ENCODE measurements at regions not wholly inside any gene's neighbourhood (a gene's known extent, or its start where the extent isn't known, plus 50 kb on each side); places are given as distances from the start of the nearest gene placed in this dataset.
"Not testable (repeated sequence)": the region's sequence is repeated elsewhere in the genome, so short reads cannot be mapped to it uniquely, and the experiment has no call there.

DNA sequence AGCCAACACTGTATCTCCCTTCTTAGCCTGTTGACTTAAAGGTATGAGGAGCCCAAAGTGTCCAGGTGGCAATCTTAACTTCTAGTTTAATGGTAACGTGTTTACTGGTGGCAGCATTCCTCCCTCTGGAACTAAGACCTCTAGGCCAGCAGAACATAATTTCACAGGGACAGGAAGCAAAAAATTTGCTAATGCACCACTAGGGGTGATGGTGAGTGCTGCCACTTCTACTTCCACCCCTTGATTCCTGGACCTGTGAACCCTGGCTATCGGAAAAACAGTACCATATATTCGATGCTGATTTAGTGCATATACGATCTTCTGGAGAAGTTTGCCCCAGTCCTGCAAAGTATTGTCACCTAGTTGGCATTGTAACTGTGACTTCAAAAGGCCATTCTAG, 743.2 kb upstream of the RGMB start:
- H3K9me3 ChIP-seq (ENCODE audit: control insufficient read depth, insufficient read depth, low read length); H2AFZ ChIP-seq (replicated peaks; ENCODE audit: low read length, poor library complexity); H4K5ac ChIP-seq (ENCODE audit: low read depth, low read length); H2AK5ac ChIP-seq (ENCODE audit: low read depth, low read length); H2AK9ac ChIP-seq (replicated peaks; ENCODE audit: low read depth, low read length, poor library complexity); BruUV-seq (replicated peaks); H4K8ac ChIP-seq (ENCODE audit: low read depth in 2 of 2, low read length in 2 of 2); POLR2A ChIA-PET (ENCODE audit: unreplicated experiment); H2BK15ac ChIP-seq (ENCODE audit: low read depth, low read length); CTCF ChIA-PET; H3K4me1 ChIP-seq (ENCODE audit: control insufficient read depth, insufficient read depth, low read length); H3K4me3 ChIP-seq (ENCODE audit: insufficient read depth, low read depth, low read length); ATAC-seq (ENCODE audit: low read depth); H3K23ac ChIP-seq (ENCODE audit: low read depth, low read length); intact Hi-C loops (cut with micrococcal nuclease); H3K4ac ChIP-seq (ENCODE audit: low read depth, low read length); H3K56ac ChIP-seq (ENCODE audit: extremely low read depth, insufficient read depth, low read length); H4K20me1 ChIP-seq (ENCODE audit: insufficient read depth, low read length); H2BK20ac ChIP-seq (ENCODE audit: low read depth, low read length); in situ Hi-C loops (cut with MboI; ENCODE audit: low sequenced_read_pairs); H3K79me1 ChIP-seq (ENCODE audit: low read depth in 1 of 2, low read length in 2 of 2); DNase-seq; H3K9ac ChIP-seq (ENCODE audit: low read depth, low read length); H3K36me3 ChIP-seq (ENCODE audit: control insufficient read depth, insufficient read depth, low read length); H3K4me2 ChIP-seq (ENCODE audit: low read depth, low read length); H4K91ac ChIP-seq (ENCODE audit: insufficient read depth, low read depth, low read length); H3K27ac ChIP-seq (ENCODE audit: insufficient read depth, low read length); H3K27me3 ChIP-seq (ENCODE audit: control insufficient read depth, insufficient read depth, low read length); H2BK5ac ChIP-seq (ENCODE audit: low read depth, low read length, poor library complexity, severe bottlenecking); H2BK120ac ChIP-seq (ENCODE audit: low read depth, low read length); H3K9me1 ChIP-seq (ENCODE audit: insufficient read depth, low read length); dilution Hi-C loops (cut with HindIII; ENCODE audit: low sequenced_read_pairs, unreplicated experiment); H3K18ac ChIP-seq (ENCODE audit: low read depth, low read length); H3K14ac ChIP-seq (replicated peaks; ENCODE audit: low read depth, low read length): not testable (repeated sequence)
- no CpG with 5 or more reads among the region's 4 CpGs for WGBS, 2 experiments (ENCODE audit: extremely low coverage in 2 of 2, insufficient read length in 1 of 2)

DNA sequence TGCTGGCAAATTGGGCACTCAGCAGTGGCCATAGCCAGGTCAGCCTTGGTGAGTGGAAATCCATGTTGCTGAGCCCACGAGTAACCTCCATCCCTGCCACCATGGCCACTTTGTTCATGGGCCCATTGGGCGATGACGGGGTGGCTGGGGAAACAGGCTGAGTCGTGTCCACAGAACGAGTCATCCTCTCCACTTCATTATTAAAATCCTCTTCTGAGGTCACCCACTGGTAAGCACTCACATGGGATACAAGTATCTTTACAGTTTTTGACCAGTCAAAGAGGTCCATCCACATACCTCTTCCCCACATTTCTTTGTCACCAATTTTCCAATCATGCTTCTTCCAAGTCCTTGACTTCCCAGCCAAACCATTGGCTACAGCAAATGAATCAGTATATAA, 742.4 kb upstream of the RGMB start:
- H3K18ac ChIP-seq (ENCODE audit: low read depth, low read length); H2BK20ac ChIP-seq (ENCODE audit: low read depth, low read length); ATAC-seq (ENCODE audit: low read depth); POLR2A ChIA-PET (ENCODE audit: unreplicated experiment); H3K9ac ChIP-seq (ENCODE audit: low read depth, low read length); H3K56ac ChIP-seq (ENCODE audit: extremely low read depth, insufficient read depth, low read length); H3K36me3 ChIP-seq (ENCODE audit: control insufficient read depth, insufficient read depth, low read length); H3K4me1 ChIP-seq (ENCODE audit: control insufficient read depth, insufficient read depth, low read length); H4K20me1 ChIP-seq (ENCODE audit: insufficient read depth, low read length); CTCF ChIA-PET; H3K4me2 ChIP-seq (ENCODE audit: low read depth, low read length); H2BK15ac ChIP-seq (ENCODE audit: low read depth, low read length); H3K9me1 ChIP-seq (ENCODE audit: insufficient read depth, low read length); H2BK5ac ChIP-seq (ENCODE audit: low read depth, low read length, poor library complexity, severe bottlenecking); in situ Hi-C loops (cut with MboI; ENCODE audit: low sequenced_read_pairs); H2AK9ac ChIP-seq (replicated peaks; ENCODE audit: low read depth, low read length, poor library complexity); H4K8ac ChIP-seq (ENCODE audit: low read depth in 2 of 2, low read length in 2 of 2); H4K5ac ChIP-seq (ENCODE audit: low read depth, low read length); H2AK5ac ChIP-seq (ENCODE audit: low read depth, low read length); H2BK120ac ChIP-seq (ENCODE audit: low read depth, low read length); H2AFZ ChIP-seq (replicated peaks; ENCODE audit: low read length, poor library complexity); H3K4me3 ChIP-seq (ENCODE audit: insufficient read depth, low read depth, low read length); H3K27me3 ChIP-seq (ENCODE audit: control insufficient read depth, insufficient read depth, low read length); H3K9me3 ChIP-seq (ENCODE audit: control insufficient read depth, insufficient read depth, low read length); H4K91ac ChIP-seq (ENCODE audit: insufficient read depth, low read depth, low read length); H3K27ac ChIP-seq (ENCODE audit: insufficient read depth, low read length); dilution Hi-C loops (cut with HindIII; ENCODE audit: low sequenced_read_pairs, unreplicated experiment); intact Hi-C loops (cut with micrococcal nuclease); BruUV-seq (replicated peaks); H3K4ac ChIP-seq (ENCODE audit: low read depth, low read length); H3K14ac ChIP-seq (replicated peaks; ENCODE audit: low read depth, low read length); H3K79me1 ChIP-seq (ENCODE audit: low read depth in 1 of 2, low read length in 2 of 2); H3K23ac ChIP-seq (ENCODE audit: low read depth, low read length): not testable (repeated sequence)
- 22% methylated on average over 1 of the region's 5 CpGs; no CpG with 5 or more reads in 1 of the 2 experiments for WGBS, 2 experiments (ENCODE audit: extremely low coverage in 2 of 2, insufficient read length in 1 of 2)
- peak; percentile 33 for DNase-seq
